ENCODE measurements at regions not wholly inside any gene's neighbourhood (a gene's known extent, or its start where the extent isn't known, plus 50 kb on each side); places are given as distances from the start of the nearest gene placed in this dataset.

- no peaks in the 10 kb centered on the region for H3K4me1 ChIP-seq (ENCODE audit: insufficient read depth, low read length)
- no peak for DNase-seq (ENCODE audit: insufficient read length, low spot score, missing footprints)
- TF ChIP-seq CTCF (IDR thresholded peaks at IDR 0.05; ENCODE audit: extremely low read depth, low read depth, low read length) = no peak
- H3K4me3 ChIP-seq (ENCODE audit: insufficient read depth, low read length) = no peak overlapping the region
- H3K4me2 ChIP-seq (ENCODE audit: insufficient read depth, low read length) = no peak overlapping the region
- H4K20me1 ChIP-seq (ENCODE audit: insufficient read depth, low read length) = no peaks in the 10 kb centered on the region
- H3K27ac ChIP-seq (ENCODE audit: low read depth, low read length) = no peak overlapping the region
- no peaks in the 10 kb centered on the region for H3K27me3 ChIP-seq (ENCODE audit: insufficient read depth, low read length)
- H3K36me3 ChIP-seq (ENCODE audit: insufficient read depth, low read length) = no peaks in the 10 kb centered on the region
- H3K9me3 ChIP-seq (ENCODE audit: low read depth, low read length) = no peaks in the 10 kb centered on the region
- H2AFZ ChIP-seq (ENCODE audit: low read length) = no peak overlapping the region
- H3K79me2 ChIP-seq (ENCODE audit: insufficient read depth, low read length) = no peaks in the 10 kb centered on the region
These were observed 1398.0 kb upstream of the ALCAM start for GRCh38 chr3:103968751-103969150.

GRCh38 chr3:103976931-103977339 lies 1389.8 kb upstream of the ALCAM start:
- no peak for DNase-seq (ENCODE audit: insufficient read length, low spot score, missing footprints)
- Histone ChIP-seq H3K9me3 (ENCODE audit: low read depth, low read length) (no peaks in the 10 kb centered on the region), H3K4me1 (ENCODE audit: insufficient read depth, low read length) (no peaks in the 10 kb centered on the region), H2AFZ (ENCODE audit: low read length) (no peak overlapping the region), H3K27ac (ENCODE audit: low read depth, low read length) (no peak overlapping the region), H3K36me3 (ENCODE audit: insufficient read depth, low read length) (no peaks in the 10 kb centered on the region), H3K27me3 (ENCODE audit: insufficient read depth, low read length) (no peaks in the 10 kb centered on the region), H3K4me3 (ENCODE audit: insufficient read depth, low read length) (no peak overlapping the region), H3K79me2 (ENCODE audit: insufficient read depth, low read length) (no peaks in the 10 kb centered on the region), H3K4me2 (ENCODE audit: insufficient read depth, low read length) (no peak overlapping the region), H4K20me1 (ENCODE audit: insufficient read depth, low read length) (no peaks in the 10 kb centered on the region)
- TF ChIP-seq CTCF (IDR thresholded peaks at IDR 0.05; ENCODE audit: extremely low read depth, low read depth, low read length) = no peak

- H3K4me3 ChIP-seq (ENCODE audit: insufficient read depth, low read length) = no peak overlapping the region
- H4K20me1 ChIP-seq (ENCODE audit: insufficient read depth, low read length) = no peaks in the 10 kb centered on the region
These were observed 1389.3 kb upstream of the ALCAM start for GRCh38 chr3:103977417-103977816.

GRCh38 chr3:103991461-103992115 lies 1375.1 kb upstream of the ALCAM start:
- no peak overlapping the region for H3K27ac ChIP-seq (ENCODE audit: low read depth, low read length)
- H3K79me2 ChIP-seq (ENCODE audit: insufficient read depth, low read length) = no peaks in the 10 kb centered on the region
- no peak overlapping the region for H3K4me2 ChIP-seq (ENCODE audit: insufficient read depth, low read length)
- no peaks in the 10 kb centered on the region for H3K9me3 ChIP-seq (ENCODE audit: low read depth, low read length)
- no peak for DNase-seq (ENCODE audit: insufficient read length, low spot score, missing footprints)
- no peaks in the 10 kb centered on the region for H4K20me1 ChIP-seq (ENCODE audit: insufficient read depth, low read length)
- no peaks in the 10 kb centered on the region for H3K27me3 ChIP-seq (ENCODE audit: insufficient read depth, low read length)
- no peak overlapping the region for H3K4me3 ChIP-seq (ENCODE audit: insufficient read depth, low read length)
- TF ChIP-seq CTCF (IDR thresholded peaks at IDR 0.05; ENCODE audit: extremely low read depth, low read depth, low read length) = peak; percentile 29
- H3K36me3 ChIP-seq (ENCODE audit: insufficient read depth, low read length) = no peaks in the 10 kb centered on the region
- H3K4me1 ChIP-seq (ENCODE audit: insufficient read depth, low read length) = no peaks in the 10 kb centered on the region
- H2AFZ ChIP-seq (ENCODE audit: low read length) = no peak overlapping the region

More at GRCh38 chr3:103977417-103977816, 1389.3 kb upstream of the ALCAM start:
- Histone ChIP-seq H3K4me1 (ENCODE audit: insufficient read depth, low read length) (no peaks in the 10 kb centered on the region), H3K79me2 (ENCODE audit: insufficient read depth, low read length) (no peaks in the 10 kb centered on the region), H3K9me3 (ENCODE audit: low read depth, low read length) (no peaks in the 10 kb centered on the region), H3K27ac (ENCODE audit: low read depth, low read length) (no peak overlapping the region), H2AFZ (ENCODE audit: low read length) (no peak overlapping the region), H3K27me3 (ENCODE audit: insufficient read depth, low read length) (no peaks in the 10 kb centered on the region), H3K36me3 (ENCODE audit: insufficient read depth, low read length) (no peaks in the 10 kb centered on the region), H3K4me2 (ENCODE audit: insufficient read depth, low read length) (no peak overlapping the region)
- DNase-seq (ENCODE audit: insufficient read length, low spot score, missing footprints) = no peak
- TF ChIP-seq CTCF (IDR thresholded peaks at IDR 0.05; ENCODE audit: extremely low read depth, low read depth, low read length) = no peak

All from osteoblast (primary cell).